GM19438 (cell line): ENCODE measurements at regions not wholly inside any gene's neighbourhood (a gene's known extent, or its start where the extent isn't known, plus 50 kb on each side); places are given as distances from the start of the nearest gene placed in this dataset.
"Not testable (repeated sequence)": the region's sequence is repeated elsewhere in the genome, so short reads cannot be mapped to it uniquely, and the experiment has no call there.

Experiments
- ATAC-seq: cut with Tn5 transposase; IDR thresholded peaks from one replicate; pipeline ENCODE4 v1.9.1; 2021; ENCODE audit warnings: low read depth; ENCODE audit not compliant: unreplicated experiment

- ATAC-seq: not testable (repeated sequence)
Observed at GRCh38 chr15:81636064-81636463, 262.1 kb upstream of the TMC3 start.

DNA sequence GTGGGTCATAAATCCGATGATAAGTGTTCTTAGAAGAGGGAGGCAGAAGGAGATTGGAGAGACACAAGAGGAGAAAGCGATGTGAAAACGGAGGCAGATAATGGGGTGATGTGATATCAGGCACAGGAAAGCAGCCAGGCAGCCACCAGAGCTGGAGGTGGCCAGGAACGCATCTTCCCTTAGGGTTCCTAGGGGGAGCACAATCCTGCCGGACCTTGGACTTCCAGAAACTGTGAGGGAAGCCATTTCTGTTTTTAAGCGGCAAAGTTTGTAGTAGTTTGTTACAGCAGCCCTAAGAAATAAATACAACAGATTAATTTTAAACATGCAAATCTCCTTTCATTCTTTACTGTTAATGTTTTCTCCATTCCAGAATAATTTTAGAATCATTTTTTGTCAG is 259.9 kb upstream of the TMC3 start:
- no peak for ATAC-seq

GRCh38 chr15:81625896-81626295 is 251.9 kb upstream of the TMC3 start:
- no peak for ATAC-seq

DNA sequence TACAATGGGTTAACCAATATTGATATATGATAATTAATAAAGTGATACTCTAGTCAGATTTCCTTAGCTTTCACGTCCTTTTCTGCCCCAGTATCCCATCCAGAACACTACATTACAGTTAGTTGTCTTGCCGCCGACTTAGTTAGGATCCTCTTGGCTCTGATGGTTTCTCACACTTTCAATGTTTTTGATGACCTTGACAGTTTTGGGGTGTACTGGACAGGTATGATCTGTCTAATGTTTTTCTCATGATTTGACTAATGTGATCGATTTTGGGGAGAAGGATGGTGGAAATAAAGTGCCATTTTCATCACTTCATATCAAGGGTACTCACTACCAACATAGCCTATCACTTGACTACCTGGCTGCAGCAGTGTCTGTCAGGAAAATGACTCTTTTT is 245.0 kb upstream of the TMC3 start:
- no peak for ATAC-seq

DNA sequence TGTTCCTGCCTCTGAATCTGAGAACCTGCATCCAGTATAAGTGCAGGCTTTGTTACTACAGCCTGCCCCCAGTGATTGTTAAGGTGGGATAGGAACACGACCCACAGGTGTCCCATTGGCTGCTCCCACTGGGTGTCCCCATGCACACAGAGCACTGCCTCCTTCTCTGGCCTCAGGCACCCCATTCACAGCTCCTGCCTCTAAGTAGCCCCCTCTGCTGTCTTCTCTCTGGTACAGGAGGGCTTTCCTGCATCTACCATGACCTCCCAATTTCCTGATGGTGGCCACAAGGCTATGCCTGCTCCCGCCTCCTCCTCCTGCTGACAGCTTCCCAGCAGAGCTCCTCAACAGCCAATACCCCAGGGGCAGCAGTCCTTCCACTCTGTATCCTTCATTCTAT is 238.6 kb upstream of the TMC3 start:
- no peak for ATAC-seq

GRCh38 chr15:81611679-81612078 is 237.7 kb upstream of the TMC3 start:
- no peak for ATAC-seq

DNA sequence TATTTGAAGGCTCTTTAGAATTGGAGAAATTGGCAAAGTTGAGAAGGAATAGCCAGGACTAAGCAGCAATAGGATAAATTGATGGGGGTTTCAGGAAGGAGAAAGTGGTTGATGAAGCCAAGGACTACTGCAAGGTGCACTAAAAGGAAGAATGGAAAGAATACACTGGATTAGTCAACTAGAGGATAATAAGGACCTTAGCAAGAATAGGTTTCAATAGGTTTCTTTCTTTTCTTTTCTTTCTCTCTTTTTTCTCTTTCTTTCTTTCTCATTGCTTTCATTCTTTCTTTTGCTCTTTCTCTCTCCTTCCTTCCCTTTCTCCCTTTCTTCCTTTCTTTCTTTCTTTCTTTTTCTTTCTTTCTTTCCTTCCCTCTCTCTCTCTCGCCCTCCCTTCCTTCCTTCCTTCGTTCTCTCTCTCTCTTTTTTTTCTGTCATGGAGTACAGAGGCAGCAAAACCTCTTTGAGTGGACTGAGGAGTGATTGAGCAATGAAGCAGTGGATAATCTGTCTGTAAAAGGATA is 234.4 kb upstream of the TMC3 start:
- no peak for ATAC-seq

DNA sequence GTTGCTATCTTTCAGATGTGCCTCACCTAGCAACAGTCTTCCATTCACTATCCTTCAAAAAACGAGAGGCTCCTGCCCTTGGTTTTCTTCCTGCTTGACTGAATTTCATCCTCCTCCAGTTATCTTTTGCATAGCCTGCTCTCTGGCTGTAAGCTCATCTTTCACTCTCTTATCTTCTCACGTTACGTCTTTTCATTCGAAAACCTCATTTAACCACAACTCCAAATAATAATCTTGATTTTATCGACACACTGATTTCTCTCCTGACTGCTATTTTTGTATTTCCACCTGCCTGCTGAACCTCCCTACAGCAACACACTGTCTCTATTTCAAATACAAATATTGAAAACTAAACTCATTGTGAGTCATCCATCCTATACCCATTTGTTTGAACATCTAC is 230.7 kb upstream of the TMC3 start:
- ATAC-seq: no peak

DNA sequence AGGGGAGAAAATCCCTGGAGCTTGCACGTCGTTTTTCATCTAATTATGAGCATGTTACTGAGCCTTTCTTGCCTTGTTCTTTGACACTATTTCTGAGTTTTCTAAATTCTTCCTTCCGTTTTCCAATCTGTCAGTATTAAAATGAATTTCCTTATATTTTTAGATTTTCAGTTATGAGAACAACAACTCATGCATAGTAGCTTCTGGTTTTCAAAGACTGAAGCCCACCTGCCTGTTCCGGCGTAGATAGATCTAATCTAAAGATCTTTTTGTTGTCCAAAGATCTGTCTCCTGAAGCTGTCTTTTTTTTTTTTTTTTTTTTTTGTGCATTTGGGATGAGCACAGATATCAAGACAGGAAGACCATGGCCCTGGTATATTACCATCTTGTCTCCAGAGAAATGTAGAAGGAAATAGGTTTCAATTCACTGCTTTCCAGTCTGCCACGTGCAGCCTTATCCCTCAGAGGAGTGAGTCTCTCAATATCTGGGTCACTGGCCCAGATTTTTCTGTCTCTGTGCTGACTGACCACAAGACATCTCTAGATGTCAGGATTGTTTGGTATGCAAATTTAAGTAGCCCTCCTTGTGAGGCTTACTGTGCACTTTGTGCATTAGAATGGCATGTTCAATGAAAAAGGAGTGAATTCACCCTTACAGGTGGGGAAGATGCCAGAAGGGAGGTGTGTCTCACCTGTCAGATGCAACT is 222.3 kb upstream of the TMC3 start:
- ATAC-seq: no peak

- no peak for ATAC-seq
Observed at GRCh38 chr15:81595752-81596151, 221.7 kb upstream of the TMC3 start.

GRCh38 chr15:81589671-81590070 is 215.7 kb upstream of the TMC3 start:
- no peak for ATAC-seq

- no peak for ATAC-seq
Observed at GRCh38 chr15:81575436-81576123, 201.6 kb upstream of the TMC3 start.

DNA sequence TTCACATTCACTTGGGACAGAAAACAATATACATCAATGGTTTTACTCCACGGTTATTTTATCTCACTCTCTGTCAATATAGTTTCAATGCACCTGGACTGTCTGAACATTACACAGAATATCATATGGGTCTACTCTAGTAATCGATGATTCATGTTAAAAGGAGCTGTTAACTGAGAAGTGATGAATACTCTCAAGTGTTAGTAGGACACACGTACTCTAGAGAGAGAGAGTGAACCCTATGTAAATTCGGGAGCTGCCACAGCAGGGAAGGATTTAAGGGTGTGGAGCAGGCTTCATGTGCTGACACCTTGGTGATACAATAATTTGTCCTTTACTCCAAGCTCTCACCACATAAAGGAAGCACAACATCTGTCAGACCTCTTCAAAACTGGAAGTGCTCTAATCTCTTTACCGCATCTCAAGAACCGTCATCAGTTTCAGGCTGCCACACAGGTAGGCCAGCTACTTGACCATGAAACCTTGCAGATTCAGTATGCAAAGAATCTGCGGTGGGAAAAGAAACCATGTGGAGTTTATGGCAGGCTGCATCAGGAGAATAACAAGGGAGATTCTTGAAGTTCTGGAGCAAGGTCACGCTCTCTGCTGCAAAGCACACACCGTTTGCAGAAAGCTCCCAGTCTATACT is 199.2 kb upstream of the TMC3 start:
- ATAC-seq: no peak

DNA sequence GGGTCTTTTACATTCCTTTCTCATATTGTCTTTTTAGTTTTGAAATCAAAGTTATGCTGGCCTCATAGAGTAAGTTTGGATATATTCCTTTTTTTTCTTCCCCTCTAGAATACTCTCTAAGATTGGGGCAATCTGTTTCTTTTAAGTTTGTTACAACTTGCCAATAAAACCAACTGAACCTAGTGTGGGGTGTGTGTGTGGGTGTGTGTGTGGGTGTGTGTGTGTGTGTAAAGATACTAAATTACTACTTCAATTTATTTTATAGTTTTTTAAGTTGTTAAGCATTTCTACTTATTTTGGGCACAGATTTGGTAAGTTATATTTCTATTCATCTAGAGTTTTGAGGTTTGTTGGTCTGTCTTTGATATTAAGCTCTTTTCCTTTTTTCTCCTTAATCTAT is 198.2 kb upstream of the TMC3 start:
- no peak for ATAC-seq

- ATAC-seq: no peak
Observed at GRCh38 chr15:81569286-81570080, 195.5 kb upstream of the TMC3 start.

DNA sequence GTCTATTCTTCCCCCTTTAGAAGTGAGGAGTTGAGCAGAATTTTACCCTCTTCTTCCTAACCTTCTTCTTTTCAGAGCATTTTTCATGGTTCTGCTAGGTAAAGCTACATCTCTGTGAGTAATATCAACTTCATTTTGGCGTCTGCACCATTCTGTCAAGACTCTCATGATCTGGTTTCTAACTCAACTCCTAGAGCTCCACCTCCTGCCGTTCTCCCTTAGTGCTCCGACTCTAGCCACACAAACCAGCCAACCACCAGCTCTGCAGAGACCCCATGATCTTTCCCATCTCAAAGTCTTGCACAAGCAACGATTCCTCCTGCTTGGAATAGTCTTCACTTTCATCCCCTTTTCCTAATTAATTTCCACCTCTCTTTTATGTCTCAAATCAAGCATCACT is 193.9 kb upstream of the TMC3 start:
- no peak for ATAC-seq

GRCh38 chr15:81562986-81563385 is 189.0 kb upstream of the TMC3 start:
- ATAC-seq: no peak

GRCh38 chr15:81560405-81560804 is 186.4 kb upstream of the TMC3 start:
- ATAC-seq: no peak

DNA sequence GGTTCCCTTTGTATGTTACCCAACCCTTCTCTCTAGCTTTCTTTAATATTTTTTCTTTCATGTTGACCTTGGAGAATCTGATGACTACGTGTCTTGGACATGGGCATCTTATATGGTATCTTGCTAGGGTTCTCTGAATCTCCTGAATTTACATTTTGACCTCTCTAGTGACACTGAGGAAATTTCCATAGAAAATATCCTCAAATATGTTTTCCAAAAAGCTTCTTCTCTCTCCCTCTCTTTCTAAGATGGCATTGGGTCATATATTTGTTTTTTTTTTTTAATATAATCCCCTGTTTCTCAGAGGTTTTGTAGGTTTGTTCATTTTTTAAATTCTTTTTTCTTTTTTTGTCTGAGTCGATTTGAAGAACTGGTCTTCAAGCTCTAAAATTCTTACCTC is 184.0 kb upstream of the TMC3 start:
- no peak for ATAC-seq

DNA sequence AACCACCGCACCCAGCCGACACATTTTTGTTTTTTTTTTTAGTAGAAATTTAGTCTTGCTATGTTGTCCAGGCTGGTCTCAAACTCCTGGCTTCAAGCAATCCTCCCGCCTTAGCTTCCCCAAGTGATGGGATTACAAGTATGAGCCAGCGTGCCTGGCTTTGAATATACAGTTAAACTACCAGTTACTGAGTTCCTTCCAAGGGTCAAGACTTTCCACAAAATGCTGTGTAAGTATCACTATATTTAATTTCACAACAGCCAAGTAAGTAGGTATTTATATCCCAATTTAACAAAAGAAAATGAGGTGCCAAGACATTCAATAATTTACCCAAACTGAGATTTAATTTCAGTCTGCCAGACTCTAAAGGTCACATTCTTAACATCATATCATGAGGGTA is 181.3 kb upstream of the TMC3 start:
- ATAC-seq: no peak
